Liver (tissue), 2 donors: ENCODE measurements at regions not wholly inside any gene's neighbourhood (a gene's known extent, or its start where the extent isn't known, plus 50 kb on each side); places are given as distances from the start of the nearest gene placed in this dataset.

Experiments
- CTCF ChIP-seq: fragments of 150-350 bp; IDR thresholded peaks from 2 replicates; pipeline ENCODE4 v1.5.1; 2017; ENCODE audit warnings: improper control_type of control experiment, low read depth, low read length; ENCODE audit not compliant: missing input control
- FOXA1 ChIP-seq: IDR thresholded peaks from 2 replicates; pipeline ENCODE4 v1.6.1; 2016; ENCODE audit warnings: antibody characterized with exemption
- MAX ChIP-seq: IDR thresholded peaks from 2 replicates; pipeline ENCODE4 v1.6.1; 2016; ENCODE audit warnings: antibody characterized with exemption
- YY1 ChIP-seq: IDR thresholded peaks from 2 replicates; pipeline ENCODE4 v1.6.1; 2016; ENCODE audit warnings: antibody characterized with exemption, mild to moderate bottlenecking
- ZBTB33 ChIP-seq: IDR thresholded peaks from 2 replicates; pipeline ENCODE4 v1.6.1; 2016; ENCODE audit warnings: antibody characterized with exemption
- donor health status: healthy.

GRCh38 chr1:118649369-118650106 lies 338.6 kb downstream of the TBX15 start:
- TF ChIP-seq CTCF (no peak), MAX (no peak), YY1 (no peak), ZBTB33 (no peak), FOXA1 (no peak)
